Keratinocyte (primary cell): ENCODE measurements at regions not wholly inside any gene's neighbourhood (a gene's known extent, or its start where the extent isn't known, plus 50 kb on each side); places are given as distances from the start of the nearest gene placed in this dataset.

Experiments
- DNase-seq: peaks from one replicate; pipeline ENCODE4 v3.0.0-alpha.2; 2011; ENCODE audit warnings: low read depth, missing footprints, low spot score
- FAIRE-seq: peaks from 2 replicates; lab custom pipeline; 2011; peaks lifted over from hg19 to GRCh38; lab: Jason Lieb, UNC
- H2AFZ ChIP-seq: 2 replicates; pipeline ENCODE4 v1.6.0; 2012; ENCODE audit warnings: low read length, control low read depth, inconsistent platforms; ENCODE audit not compliant: control insufficient read depth
- H3K27ac ChIP-seq: 2 replicates; pipeline ENCODE4 v1.5.1; 2011; ENCODE audit warnings: low read length; ENCODE audit not compliant: control insufficient read depth, insufficient read depth
- H3K27me3 ChIP-seq: 3 replicates; pipeline ENCODE4 v1.6.0; 2011; ENCODE audit warnings: low read length; ENCODE audit not compliant: control insufficient read depth, insufficient read depth; ENCODE audit errors: extremely low read depth
- H3K36me3 ChIP-seq, 2 experiments: 2 replicates in 1 of 2; 3 replicates in 1 of 2; pipeline ENCODE4 v1.5.1; 2011; ENCODE audit warnings: low read length in 2 of 2, mild to moderate bottlenecking in 1 of 2; ENCODE audit not compliant: control insufficient read depth in 2 of 2, insufficient read depth in 2 of 2; ENCODE audit errors: extremely low read depth in 1 of 2
- H3K4me1 ChIP-seq: 3 replicates; pipeline ENCODE4 v1.5.1; 2011; ENCODE audit warnings: low read length; ENCODE audit not compliant: control insufficient read depth, insufficient read depth; ENCODE audit errors: extremely low read depth
- H3K4me2 ChIP-seq: 3 replicates; pipeline ENCODE4 v1.6.0; 2011; ENCODE audit warnings: low read depth, low read length; ENCODE audit not compliant: control insufficient read depth, insufficient read depth; ENCODE audit errors: extremely low read depth
- H3K4me3 ChIP-seq, 3 experiments: fragments of 200-600 bp in 1 of 3; sonication (generic) in 1 of 3; 2 replicates in 2 of 3; 3 replicates in 1 of 3; pipeline ENCODE4 v1.5.1; 2011 to 2016; ENCODE audit warnings: low read length in 3 of 3, mild to moderate bottlenecking in 3 of 3, control low read depth in 2 of 3, inconsistent platforms in 1 of 3, low read depth in 1 of 3, mixed read lengths in 1 of 3, mixed run types in 1 of 3, moderate library complexity in 1 of 3; ENCODE audit not compliant: control insufficient read depth in 2 of 3, insufficient read depth in 2 of 3; ENCODE audit errors: extremely low read depth in 1 of 3
- H3K79me2 ChIP-seq: 2 replicates; pipeline ENCODE4 v1.6.0; 2012; ENCODE audit warnings: low read length; ENCODE audit not compliant: control insufficient read depth, insufficient read depth
- H3K9ac ChIP-seq: 3 replicates; pipeline ENCODE4 v1.6.0; 2011; ENCODE audit warnings: low read length; ENCODE audit not compliant: control insufficient read depth, insufficient read depth; ENCODE audit errors: extremely low read depth
- H3K9me1 ChIP-seq: 3 replicates; pipeline ENCODE4 v1.6.0; 2011; ENCODE audit warnings: low read length; ENCODE audit not compliant: control insufficient read depth, insufficient read depth; ENCODE audit errors: extremely low read depth
- H3K9me3 ChIP-seq: 2 replicates; pipeline ENCODE4 v1.5.1; 2012; ENCODE audit warnings: low read depth, low read length; ENCODE audit not compliant: control insufficient read depth
- H4K20me1 ChIP-seq: 3 replicates; pipeline ENCODE4 v1.6.0; 2011; ENCODE audit warnings: low read length; ENCODE audit not compliant: control insufficient read depth, insufficient read depth; ENCODE audit errors: extremely low read depth
- CTCF ChIP-seq, 3 experiments: IDR thresholded peaks in 1 of 3; conservative IDR thresholded peaks in 1 of 3; optimal IDR thresholded peaks in 1 of 3; 2 replicates in 2 of 3; 3 replicates in 1 of 3; pipeline versions ENCODE3 to v1.5.1; 2011; ENCODE audit warnings: low read length in 3 of 3, mild to moderate bottlenecking in 3 of 3, moderate library complexity in 2 of 3, control low read depth in 1 of 3, inconsistent platforms in 1 of 3; ENCODE audit not compliant: insufficient read depth in 2 of 3; ENCODE audit errors: extremely low read depth in 1 of 3
- EZH2 ChIP-seq: IDR thresholded peaks from one replicate; pipeline ENCODE4 v1.6.1; 2012; ENCODE audit warnings: inconsistent platforms, mild to moderate bottlenecking, low read length, moderate library complexity
- dilution Hi-C: fragments of 300-500 bp; cut with MboI; formaldehyde crosslinking; loops from one replicate; pipeline ENCODE4 v1.7.0; 2020; ENCODE audit warnings: low sequenced_read_pairs; ENCODE audit not compliant: extremely low pct_ligation_motif_present

DNA sequence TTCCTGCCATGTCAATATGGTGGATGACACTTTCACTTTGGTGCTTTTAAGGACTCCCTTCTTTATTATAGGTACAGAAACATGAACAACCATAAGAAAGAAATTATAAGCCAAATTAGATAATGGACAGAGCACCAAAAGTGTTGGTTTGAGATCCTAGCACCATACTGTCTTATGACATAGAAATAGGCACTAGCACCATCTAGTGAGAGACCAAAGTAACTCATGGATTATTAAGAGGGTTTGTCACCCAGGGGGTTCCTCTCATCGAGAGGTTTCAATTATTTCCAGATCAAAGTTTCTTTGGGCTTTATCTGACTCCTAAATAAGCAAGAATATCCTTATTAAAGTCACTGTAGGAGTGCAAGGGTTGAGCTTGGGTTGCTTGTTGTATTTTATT lies 153.0 kb upstream of the DIO2 start:
- Histone ChIP-seq H3K4me1 (no peaks in the 10 kb centered on the region), H2AFZ (no peak overlapping the region), H4K20me1 (no peaks in the 10 kb centered on the region), H3K9me3 (no peaks in the 10 kb centered on the region), H3K9me1 (no peaks in the 10 kb centered on the region), H3K4me3 (no peak overlapping the region), H3K4me2 (no peak overlapping the region), H3K27ac (no peak overlapping the region), H3K36me3 (no peaks in the 10 kb centered on the region), H3K27me3 (no peaks in the 10 kb centered on the region), H3K9ac (no peak overlapping the region), H3K79me2 (no peaks in the 10 kb centered on the region)
- peak; percentile 44 for FAIRE-seq
- TF ChIP-seq CTCF (optimal IDR thresholded peaks at IDR 0.05 in 1 of 3, IDR thresholded peaks at IDR 0.05 in 1 of 3, conservative IDR thresholded peaks at IDR 0.05 in 1 of 3; ENCODE audit: extremely low read depth in 1 of 3, insufficient read depth in 2 of 3, low read length in 3 of 3), result peak in 2 of 3 experiments; percentile 24 to 38
- no peak for TF ChIP-seq EZH2
- dilution Hi-C loops, result no loop called here
- no peak for DNase-seq

DNA sequence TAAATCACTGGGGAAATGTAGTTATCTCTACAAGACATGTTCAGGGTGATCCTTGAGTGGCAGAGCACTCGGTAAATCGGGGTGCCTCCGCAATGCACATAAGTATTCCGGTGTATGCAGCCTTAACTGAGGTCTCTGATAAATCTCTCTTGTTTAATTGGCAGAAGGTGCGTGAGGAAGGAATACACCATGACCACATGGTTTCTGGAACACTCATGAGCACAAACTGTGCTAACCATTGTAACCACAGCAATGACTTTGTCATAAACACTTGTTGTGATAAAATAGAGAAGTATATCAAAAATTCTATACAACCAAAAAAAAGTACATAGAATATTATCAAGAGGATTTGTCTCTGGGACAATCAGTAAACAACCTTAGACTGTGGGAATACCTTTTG lies 146.8 kb upstream of the DIO2 start:
- H3K9me3 ChIP-seq, result no peaks in the 10 kb centered on the region
- H3K36me3 ChIP-seq, result no peaks in the 10 kb centered on the region
- H3K27ac ChIP-seq, result no peak overlapping the region
- TF ChIP-seq CTCF (optimal IDR thresholded peaks at IDR 0.05 in 1 of 3, IDR thresholded peaks at IDR 0.05 in 1 of 3, conservative IDR thresholded peaks at IDR 0.05 in 1 of 3; ENCODE audit: extremely low read depth in 1 of 3, insufficient read depth in 2 of 3, low read length in 3 of 3), result no peak
- no peak for TF ChIP-seq EZH2
- no peaks in the 10 kb centered on the region for H3K9me1 ChIP-seq
- H3K9ac ChIP-seq, result no peak overlapping the region
- DNase-seq (no peak), FAIRE-seq (no peak)
- no peaks in the 10 kb centered on the region for H4K20me1 ChIP-seq
- H3K4me3 ChIP-seq, result no peak overlapping the region
- H3K79me2 ChIP-seq, result no peaks in the 10 kb centered on the region
- dilution Hi-C loops, result no loop called here
- no peaks in the 10 kb centered on the region for H3K27me3 ChIP-seq
- H3K4me2 ChIP-seq, result no peak overlapping the region
- H2AFZ ChIP-seq, result no peak overlapping the region
- no peaks in the 10 kb centered on the region for H3K4me1 ChIP-seq
